PC-9 (cell line): ENCODE measurements at regions not wholly inside any gene's neighbourhood (a gene's known extent, or its start where the extent isn't known, plus 50 kb on each side); places are given as distances from the start of the nearest gene placed in this dataset.

ENCODE experiments used
- BruUV-seq: library from RNA; stranded (reverse); fragments of 400-500 nt; replicated peaks from 2 replicates; lab custom pipeline; 2021; lab: Mats Ljungman, UMichigan
- CTCF ChIA-PET: fragments of 300-600 bp; sonication (Branson Sonifier 250); formaldehyde crosslinking; loops from one replicate; lab custom pipeline; 2022; ENCODE audit warnings: antibody characterized with exemption; lab: Charles Lee
- POLR2A ChIA-PET: fragments of 300-600 bp; sonication (Branson Sonifier 250); formaldehyde crosslinking; loops from one replicate; lab custom pipeline; 2022; ENCODE audit warnings: antibody characterized with exemption; ENCODE audit not compliant: unreplicated experiment; lab: Charles Lee
- DNase-seq, 2 experiments: peaks; one replicate each; pipeline versions ENCODE4 v3.0.0 to v3.0.0-alpha.2; 2015 to 2022; ENCODE audit warnings: mixed read lengths in 1 of 2
- H2AFZ ChIP-seq: fragments of 200-600 bp; sonication (generic); 2 replicates; pipeline ENCODE4 v1.8.1; 2017; ENCODE audit warnings: antibody characterized with exemption
- H3F3A ChIP-seq: fragments of 200-600 bp; sonication (generic); 2 replicates; pipeline ENCODE4 v1.8.1; 2017; ENCODE audit warnings: antibody characterized with exemption, mild to moderate bottlenecking, low read depth; ENCODE audit not compliant: insufficient read depth
- H3K27ac ChIP-seq: fragments of 200-600 bp; sonication (generic); 2 replicates; pipeline ENCODE4 v1.6.1; 2016; ENCODE audit warnings: mixed run types
- H3K27me3 ChIP-seq: fragments of 200-600 bp; sonication (generic); 2 replicates; pipeline ENCODE4 v1.6.1; 2016; ENCODE audit warnings: low read depth, mixed run types; ENCODE audit not compliant: insufficient read depth
- H3K36me3 ChIP-seq: fragments of 200-600 bp; sonication (generic); 2 replicates; pipeline ENCODE4 v1.6.1; 2016; ENCODE audit warnings: low read depth, mixed run types
- H3K4me1 ChIP-seq: fragments of 200-600 bp; sonication (generic); replicated peaks from 2 replicates; pipeline ENCODE4 v1.6.1; 2016; ENCODE audit warnings: mixed run types; ENCODE audit not compliant: insufficient read depth
- H3K4me2 ChIP-seq: fragments of 200-600 bp; sonication (generic); 2 replicates; pipeline ENCODE4 v1.6.1; 2017; ENCODE audit warnings: mixed run types
- H3K4me3 ChIP-seq: fragments of 200-600 bp; sonication (generic); 2 replicates; pipeline ENCODE4 v1.6.1; 2016; ENCODE audit warnings: mixed run types
- H3K79me2 ChIP-seq: fragments of 200-600 bp; sonication (generic); 2 replicates; pipeline ENCODE4 v1.6.1; 2017; ENCODE audit warnings: low read depth, mixed run types
- H3K9me2 ChIP-seq: fragments of 200-600 bp; sonication (generic); 2 replicates; pipeline ENCODE4 v1.8.1; 2017; ENCODE audit warnings: mild to moderate bottlenecking; ENCODE audit not compliant: insufficient read depth
- H3K9me3 ChIP-seq: fragments of 200-600 bp; sonication (generic); 2 replicates; pipeline ENCODE4 v1.8.1; 2016; ENCODE audit warnings: low read depth; ENCODE audit not compliant: insufficient read depth
- H4K20me1 ChIP-seq: fragments of 200-600 bp; sonication (generic); 2 replicates; pipeline ENCODE4 v1.8.1; 2017; ENCODE audit not compliant: insufficient read depth
- CTCF ChIP-seq: fragments of 200-600 bp; sonication (generic); conservative IDR thresholded peaks from 2 replicates; pipeline ENCODE4 v1.6.1; 2017; ENCODE audit warnings: mixed run types, antibody characterized with exemption, mild to moderate bottlenecking, moderate library complexity
- EZH2 ChIP-seq: fragments of 200-600 bp; sonication (generic); IDR thresholded peaks from 2 replicates; pipeline ENCODE4 v1.8.0; 2017; ENCODE audit warnings: antibody characterized with exemption, low read depth
- intact Hi-C: fragments of 100-400 bp; cut with micrococcal nuclease; formaldehyde crosslinking; loops from one replicate; pipeline ENCODE4 v1.10.0; 2022; ENCODE audit not compliant: unreplicated experiment

GRCh38 chr4:124209211-124209610 lies 503.3 kb downstream of the ANKRD50 start:
- POLR2A ChIA-PET, result no interaction called here
- DNase-seq, result no peak

DNA sequence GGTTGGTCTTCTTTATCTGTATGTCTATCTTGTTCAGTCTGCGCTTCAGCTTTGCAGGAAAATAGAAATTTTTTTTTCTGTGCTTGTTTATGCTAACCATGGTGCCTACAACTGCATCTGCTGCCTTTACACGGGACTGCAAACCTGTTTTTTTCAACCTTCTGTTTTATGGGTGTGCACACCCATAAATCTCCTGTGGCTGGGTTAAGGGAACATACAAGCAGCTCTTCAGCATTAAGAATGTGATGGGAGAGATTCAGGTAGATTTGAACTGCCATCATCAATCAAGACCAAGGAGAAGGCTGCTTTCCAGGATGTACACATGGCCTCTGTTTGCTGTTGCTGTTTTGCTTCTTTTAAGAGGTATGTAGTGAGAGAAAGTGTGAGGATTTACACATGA lies 502.9 kb downstream of the ANKRD50 start:
- Histone ChIP-seq H3K27me3 (no peaks in the 10 kb centered on the region), H3K4me1 (peaks cover under 1% of the 10 kb centered on the region; the same call in 1 of the 2 replicates), H4K20me1 (no peaks in the 10 kb centered on the region), H3K36me3 (no peaks in the 10 kb centered on the region), H3K9me3 (peaks cover 6% of the 10 kb centered on the region), H3K4me2 (no peak overlapping the region), H3K27ac (no peak overlapping the region), H2AFZ (peak overlapping the region; percentile 56; the same call in 1 of the 2 replicates), H3K4me3 (no peak overlapping the region), H3K9me2 (no peaks in the 10 kb centered on the region), H3K79me2 (no peaks in the 10 kb centered on the region), H3F3A (no peaks in the 10 kb centered on the region)
- POLR2A ChIA-PET, result no interaction called here
- no peak for DNase-seq
- no TSS peak for BruUV-seq
- TF ChIP-seq CTCF (no peak), EZH2 (no peak)
- intact Hi-C loops, result no loop called here
- CTCF ChIA-PET, result no interaction called here

More at GRCh38 chr4:124209211-124209610, 503.3 kb downstream of the ANKRD50 start:
- H3K9me3 ChIP-seq, result peaks cover 6% of the 10 kb centered on the region
- no peak overlapping the region for H2AFZ ChIP-seq
- no peaks in the 10 kb centered on the region for H3F3A ChIP-seq
- no peaks in the 10 kb centered on the region for H3K9me2 ChIP-seq
- no peaks in the 10 kb centered on the region for H3K27me3 ChIP-seq
- no peaks in the 10 kb centered on the region for H4K20me1 ChIP-seq
- H3K4me1 ChIP-seq, result peaks cover 4% of the 10 kb centered on the region; the same call in 1 of the 2 replicates
- no peak overlapping the region for H3K27ac ChIP-seq
- CTCF ChIA-PET, result no interaction called here
- intact Hi-C loops, result no loop called here
- TF ChIP-seq CTCF (no peak), EZH2 (no peak)
- no TSS peak for BruUV-seq
- no peaks in the 10 kb centered on the region for H3K36me3 ChIP-seq
- H3K4me3 ChIP-seq, result no peak overlapping the region
- no peaks in the 10 kb centered on the region for H3K79me2 ChIP-seq
- no peak overlapping the region for H3K4me2 ChIP-seq

DNA sequence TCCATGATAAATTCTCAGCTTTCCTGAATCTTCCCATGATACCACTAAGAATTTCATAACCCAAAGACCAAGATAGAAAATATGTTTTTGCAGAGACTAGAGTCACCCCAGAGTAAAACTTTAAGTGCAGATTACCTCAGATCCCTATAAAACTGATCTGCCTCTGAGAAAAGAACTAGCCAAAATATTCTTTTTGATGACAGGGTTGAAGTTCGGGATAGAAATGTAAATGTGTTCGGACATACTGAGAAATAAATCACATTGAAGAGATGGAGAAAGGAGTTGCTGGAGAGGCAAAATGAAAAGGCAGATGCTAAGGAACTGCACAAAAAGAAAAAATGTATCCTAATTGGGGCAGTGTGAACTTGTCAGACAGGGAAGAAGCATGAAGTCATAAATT lies 501.8 kb downstream of the ANKRD50 start:
- intact Hi-C loops, result no loop called here
- no TSS peak for BruUV-seq
- no peak overlapping the region for H2AFZ ChIP-seq

More for the DNA sequence above, 501.8 kb downstream of the ANKRD50 start:
- DNase-seq, result no peak
- H3F3A ChIP-seq, result no peaks in the 10 kb centered on the region
- no peaks in the 10 kb centered on the region for H3K79me2 ChIP-seq
- H3K27me3 ChIP-seq, result no peaks in the 10 kb centered on the region
- H3K27ac ChIP-seq, result no peak overlapping the region
- no peaks in the 10 kb centered on the region for H3K36me3 ChIP-seq
- no peaks in the 10 kb centered on the region for H3K9me2 ChIP-seq
- ChIA-PET POLR2A (no interaction called here), CTCF (no interaction called here)
- TF ChIP-seq CTCF (no peak), EZH2 (no peak)
- no peaks in the 10 kb centered on the region; the same call in 1 of the 2 replicates for H3K4me1 ChIP-seq
- H3K9me3 ChIP-seq, result peaks cover 6% of the 10 kb centered on the region
- H3K4me2 ChIP-seq, result no peak overlapping the region
- H3K4me3 ChIP-seq, result no peak overlapping the region
- H4K20me1 ChIP-seq, result no peaks in the 10 kb centered on the region
